GM03348 (cell line): ENCODE measurements at regions not wholly inside any gene's neighbourhood (a gene's known extent, or its start where the extent isn't known, plus 50 kb on each side); places are given as distances from the start of the nearest gene placed in this dataset.

Experiments
- DNase-seq: peaks from one replicate; pipeline ENCODE4 v3.0.0; 2012; ENCODE audit warnings: low spot score

DNA sequence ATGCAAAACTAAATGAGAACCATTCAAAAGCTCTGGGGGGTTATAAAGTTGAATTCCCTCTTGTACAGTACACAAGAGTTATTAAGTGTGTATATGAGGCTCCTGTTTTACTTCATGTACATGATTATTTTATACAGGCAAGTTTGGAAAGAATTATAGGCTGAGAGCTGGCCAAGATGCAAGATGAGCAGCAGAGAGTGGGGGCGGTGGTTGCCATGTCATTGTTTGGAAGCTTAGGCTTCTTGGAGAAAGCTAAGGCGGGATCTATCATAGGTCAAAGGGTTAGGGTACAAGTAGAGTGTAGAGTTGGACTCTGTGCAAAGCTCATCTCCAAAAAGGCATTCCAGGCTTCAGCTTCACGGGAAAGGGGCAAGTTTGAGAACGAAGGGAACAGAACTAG is 297.1 kb upstream of the TBX3 start:
- DNase-seq, result no peak

GRCh38 chr12:114976959-114977358 is 293.0 kb upstream of the TBX3 start:
- peak; percentile 14 for DNase-seq

DNA sequence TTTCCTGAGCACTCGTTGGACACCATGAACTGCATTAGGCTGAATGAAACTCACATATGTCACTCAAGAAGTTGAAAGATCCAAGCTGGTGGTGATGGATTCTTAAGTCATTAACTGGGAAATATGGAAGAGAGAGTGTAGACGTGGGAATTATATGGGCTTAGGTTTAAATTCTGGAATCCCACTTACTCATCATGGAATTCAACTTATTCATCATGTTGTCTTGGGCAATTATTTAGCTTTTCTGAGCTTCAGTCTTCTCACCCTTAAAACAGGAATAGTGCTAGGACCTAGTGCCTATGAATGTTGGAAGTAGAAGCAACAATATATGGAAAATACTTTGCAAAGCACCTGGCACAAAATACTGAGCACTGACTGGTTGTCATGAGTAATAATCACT is 292.4 kb upstream of the TBX3 start:
- no peak for DNase-seq

DNA sequence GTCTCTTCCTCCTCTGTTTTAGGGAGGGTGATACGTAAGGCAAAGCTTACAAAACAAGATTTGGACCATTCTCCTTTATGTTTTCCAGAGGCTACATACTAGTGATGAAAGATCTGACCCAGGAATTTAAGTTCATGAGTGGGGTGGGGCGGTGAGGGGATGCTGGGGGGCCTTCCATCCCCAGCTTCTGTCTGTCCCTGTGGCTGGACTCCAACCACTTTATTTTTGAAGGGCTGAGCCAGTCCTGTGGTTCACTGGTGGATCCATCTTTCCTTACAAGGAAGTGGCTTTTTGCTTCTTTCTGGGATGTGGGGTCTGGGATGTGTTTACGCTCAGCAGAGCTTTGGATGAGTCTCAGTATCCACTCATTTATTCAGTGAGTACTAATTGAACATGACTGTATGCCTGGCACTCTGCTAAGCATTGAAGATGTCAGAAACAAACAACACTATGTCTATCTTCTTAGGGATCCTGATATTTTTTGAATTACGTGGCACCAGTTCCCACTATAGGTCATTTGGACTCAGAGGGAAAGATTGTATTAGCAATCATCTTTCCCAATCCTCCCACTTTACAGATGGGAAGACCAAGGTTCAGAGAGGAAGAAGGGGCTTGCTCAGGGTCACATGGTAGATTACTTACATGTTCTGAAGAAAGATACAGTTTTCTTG is 291.8 kb upstream of the TBX3 start:
- DNase-seq, result no peak

DNA sequence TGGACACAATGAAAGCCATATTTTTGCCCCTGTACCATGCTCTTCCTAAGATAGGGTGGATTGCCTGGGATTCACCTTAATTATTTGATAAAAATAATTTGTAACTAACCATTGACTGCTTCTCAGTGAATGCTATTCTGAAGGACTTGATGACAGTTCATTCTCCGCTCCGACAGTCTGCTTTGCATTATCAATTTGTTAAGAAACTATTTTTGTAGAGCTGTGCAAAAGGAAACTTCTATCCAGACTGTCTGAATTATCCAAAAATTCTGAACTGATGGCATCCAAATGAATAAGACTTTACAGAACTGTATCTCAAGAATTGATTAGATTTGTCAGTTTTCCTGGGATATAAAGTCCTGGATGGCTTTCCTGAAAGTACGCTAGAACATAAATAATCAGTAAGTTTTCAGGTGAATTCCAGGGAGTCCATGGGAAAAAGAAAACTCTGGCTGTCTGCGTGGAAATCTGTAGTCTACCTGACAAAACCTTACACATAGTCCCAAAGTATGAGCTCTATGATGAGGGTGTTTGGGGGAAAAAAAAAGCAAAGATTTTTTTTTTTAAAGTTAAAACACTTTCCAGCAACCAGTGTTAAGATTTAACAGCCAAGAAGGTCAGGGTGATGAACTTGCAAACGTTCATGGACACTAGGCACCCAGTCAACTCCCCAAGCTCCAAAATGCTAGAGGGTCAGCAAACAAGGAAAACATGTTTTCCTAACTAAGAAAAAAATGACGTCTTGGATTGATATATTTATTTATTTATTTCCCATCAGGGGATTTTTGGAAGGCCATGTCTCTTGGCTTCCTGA is 291.1 kb upstream of the TBX3 start:
- DNase-seq, result no peak

GRCh38 chr12:114974333-114974732 is 290.4 kb upstream of the TBX3 start:
- DNase-seq, result no peak

DNA sequence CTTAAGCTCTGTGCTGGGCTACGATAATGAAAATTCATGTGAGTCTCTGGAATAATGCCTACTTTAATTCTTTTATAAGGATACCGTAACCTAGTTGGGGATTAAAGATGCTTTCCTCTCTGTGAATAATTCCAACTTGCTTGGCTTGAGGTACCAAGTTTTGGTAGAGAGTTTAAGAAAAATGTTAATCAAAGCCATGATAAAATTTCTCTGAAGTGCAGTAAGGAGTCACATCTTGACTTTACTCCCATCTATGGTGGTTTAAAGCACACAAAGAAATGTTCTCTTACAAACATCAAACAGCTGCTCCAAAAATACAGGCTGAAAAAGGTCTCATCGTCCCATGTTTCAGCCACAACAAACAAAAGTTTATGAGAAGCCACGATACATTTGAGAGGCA is 284.8 kb upstream of the TBX3 start:
- no peak for DNase-seq

GRCh38 chr12:114967151-114967550 is 283.2 kb upstream of the TBX3 start:
- DNase-seq, result no peak

DNA sequence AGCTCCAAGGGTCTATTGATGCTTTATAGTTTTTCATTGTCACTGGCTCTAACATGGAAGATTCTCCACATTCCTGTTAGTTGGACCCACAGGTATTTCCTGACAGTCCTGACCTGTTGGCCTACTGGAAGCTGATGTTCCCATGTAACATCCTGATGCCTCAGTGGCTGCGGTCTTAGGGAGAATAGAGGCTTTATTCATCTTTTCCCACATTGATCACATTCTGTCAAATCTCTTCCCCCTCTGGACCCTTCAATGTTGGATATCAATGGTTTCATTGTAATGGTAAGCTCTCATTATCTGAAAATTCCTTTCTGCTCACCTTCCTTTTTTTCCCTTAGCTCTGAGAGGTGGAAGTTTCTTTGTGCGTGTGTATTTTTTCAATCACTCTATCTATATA is 280.9 kb upstream of the TBX3 start:
- DNase-seq, result no peak

- DNase-seq, result no peak
Observed at GRCh38 chr12:114963846-114964245, 279.9 kb upstream of the TBX3 start.

GRCh38 chr12:114961491-114961890 is 277.5 kb upstream of the TBX3 start:
- no peak for DNase-seq

- no peak for DNase-seq
Observed at GRCh38 chr12:114958538-114958937, 274.6 kb upstream of the TBX3 start.

DNA sequence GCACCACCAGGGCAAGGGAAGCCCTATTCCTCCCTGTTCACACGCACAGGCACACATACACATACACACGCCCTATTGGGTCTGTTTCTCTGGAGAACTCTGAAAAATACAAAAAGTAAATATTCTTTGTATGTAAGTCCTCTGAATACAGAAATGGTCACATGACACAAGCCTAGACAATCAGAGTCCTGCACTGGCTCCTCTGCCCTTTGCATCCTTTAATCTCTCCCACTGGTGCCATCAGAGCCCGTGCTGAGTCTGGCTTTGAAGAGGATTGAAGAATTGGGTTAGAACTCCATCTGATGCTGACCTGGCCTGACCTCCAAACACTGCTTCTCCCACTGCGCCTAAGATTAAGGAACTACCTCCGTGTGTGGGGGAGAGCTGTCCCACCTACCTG is 273.2 kb upstream of the TBX3 start:
- DNase-seq, result no peak

GRCh38 chr12:114955414-114956014 is 271.5 kb upstream of the TBX3 start:
- no peak for DNase-seq

DNA sequence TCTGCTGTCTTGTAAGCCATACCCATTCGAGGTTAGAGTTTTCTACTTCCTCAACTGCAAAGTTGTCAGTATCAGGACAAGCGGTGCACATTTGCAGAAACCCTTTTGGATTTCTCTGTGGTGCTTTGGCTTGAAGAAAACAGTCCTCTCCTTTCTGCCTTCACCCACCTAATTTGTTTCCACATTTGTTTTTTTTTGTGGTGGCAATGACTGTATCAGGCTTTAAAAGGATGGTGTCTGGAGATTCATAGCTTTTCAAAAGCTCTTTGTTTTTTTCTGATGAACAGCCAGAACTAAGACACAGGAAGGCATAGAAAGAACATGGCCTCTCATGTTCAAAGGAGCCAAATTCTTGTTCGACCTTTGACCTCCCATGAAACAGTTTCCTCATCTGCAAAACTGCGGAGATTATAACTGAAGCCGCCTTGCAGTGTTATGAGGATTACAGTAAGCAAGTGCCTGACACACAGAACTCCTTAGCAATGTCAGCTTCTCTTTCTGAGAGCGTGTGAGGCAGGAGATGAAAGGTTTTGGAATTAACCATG is 270.6 kb upstream of the TBX3 start:
- no peak for DNase-seq

GRCh38 chr12:114952573-114953271 is 268.7 kb upstream of the TBX3 start:
- DNase-seq, result no peak

DNA sequence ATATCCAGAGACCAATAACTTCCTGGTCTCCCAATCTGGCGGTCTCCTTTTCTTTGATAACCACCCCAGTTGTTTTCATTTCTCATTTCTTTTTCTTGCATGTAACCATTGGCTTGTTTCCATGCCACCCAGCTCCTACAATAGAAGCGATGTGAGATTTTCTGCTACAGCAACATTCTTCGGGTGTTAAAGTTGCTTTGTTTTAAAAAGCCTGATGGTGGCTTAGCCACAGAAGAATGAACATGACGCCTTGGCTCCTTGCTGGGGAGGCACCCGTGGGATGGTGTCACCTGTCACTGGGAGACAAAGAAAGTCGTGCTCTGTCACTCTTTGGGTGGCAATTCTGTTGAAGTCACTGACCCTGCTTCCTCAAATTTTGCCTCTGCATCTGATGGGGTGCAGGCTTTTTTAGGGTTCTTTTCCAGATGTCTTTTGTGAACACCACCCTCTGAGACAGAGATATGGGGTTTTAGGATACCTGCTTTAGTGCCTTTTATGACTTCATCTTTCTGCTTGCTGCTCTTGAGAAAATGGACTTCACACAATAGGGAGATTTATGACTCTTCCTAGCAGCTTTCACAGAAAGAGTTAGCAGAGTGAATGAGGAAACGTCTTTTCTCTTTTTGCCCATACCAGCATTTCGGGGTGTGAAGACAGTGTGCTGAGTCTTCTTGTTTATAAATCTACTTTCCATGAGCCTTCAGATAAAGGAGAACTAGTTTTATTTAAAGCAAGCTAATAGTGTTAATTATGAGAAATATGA is 265.3 kb upstream of the TBX3 start:
- DNase-seq, result no peak

DNA sequence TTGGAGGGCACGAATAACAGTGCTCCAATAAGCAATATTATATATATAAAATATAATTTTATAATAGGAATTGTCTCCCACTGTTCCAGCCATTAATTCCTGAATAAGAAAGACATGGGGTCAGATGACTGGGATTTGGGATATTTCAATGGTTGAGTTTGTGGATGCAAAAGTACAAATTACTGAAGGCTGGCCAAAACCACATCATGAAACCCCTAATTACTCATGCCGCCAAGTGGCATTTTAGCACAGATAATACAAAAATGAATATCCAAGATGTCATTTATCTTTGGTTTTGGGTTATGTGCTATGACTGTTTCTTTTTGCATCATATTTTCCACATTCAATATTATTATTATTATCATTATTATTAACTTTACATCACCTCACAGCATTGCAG is 261.4 kb upstream of the TBX3 start:
- no peak for DNase-seq

DNA sequence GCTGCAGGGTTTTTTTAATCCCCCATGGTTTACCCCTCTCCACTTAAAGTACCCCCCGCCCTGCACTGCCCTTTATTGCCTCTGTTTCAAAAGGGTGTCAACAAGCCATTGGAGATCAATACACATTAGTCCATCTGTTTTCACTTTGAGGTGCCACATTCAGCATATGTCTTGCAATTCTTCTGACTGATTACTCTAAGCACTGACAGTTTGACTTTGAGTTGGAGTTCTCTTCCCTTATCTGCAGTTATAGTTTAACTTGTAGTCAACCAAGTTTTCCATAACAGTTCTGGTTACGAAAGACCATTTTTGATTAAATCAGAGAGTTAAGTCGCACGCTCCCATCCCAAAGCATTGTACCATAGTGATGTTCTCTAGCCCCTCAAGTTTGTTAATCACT is 260.8 kb upstream of the TBX3 start:
- DNase-seq, result no peak

DNA sequence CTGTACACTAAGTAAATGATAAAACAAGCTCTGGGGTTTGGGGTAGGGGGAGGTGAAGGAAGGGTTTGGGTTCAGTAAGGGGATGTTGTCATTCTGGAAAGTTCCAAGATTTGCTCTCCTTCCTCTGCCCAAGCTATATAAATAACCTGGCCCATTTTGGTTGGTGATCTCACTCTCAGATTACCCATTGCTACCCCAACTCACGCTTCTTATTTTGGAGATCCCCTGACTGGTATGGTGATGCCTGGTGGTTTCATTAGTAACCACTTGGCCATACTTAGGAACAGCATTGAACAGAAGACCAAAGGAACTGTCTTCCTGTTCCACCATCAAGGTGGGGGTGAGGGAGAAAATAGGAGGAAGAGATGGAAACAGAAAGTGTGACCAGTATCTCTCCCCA is 259.6 kb upstream of the TBX3 start:
- DNase-seq, result no peak

- DNase-seq, result no peak
Observed at GRCh38 chr12:114938487-114939210, 254.7 kb upstream of the TBX3 start.
